Hematopoietic multipotent progenitor cell treated with erythropoietin and hydrocortisone succinate and interleukin-3 and kit ligand, for 8 days (in vitro differentiated cells): ENCODE measurements at regions not wholly inside any gene's neighbourhood (a gene's known extent, or its start where the extent isn't known, plus 50 kb on each side); places are given as distances from the start of the nearest gene placed in this dataset.
"Not testable (repeated sequence)": the region's sequence is repeated elsewhere in the genome, so short reads cannot be mapped to it uniquely, and the experiment has no call there.

Experiments
- DNase-seq: peaks from one replicate; pipeline ENCODE4 v3.0.0-alpha.2; 2015

DNA sequence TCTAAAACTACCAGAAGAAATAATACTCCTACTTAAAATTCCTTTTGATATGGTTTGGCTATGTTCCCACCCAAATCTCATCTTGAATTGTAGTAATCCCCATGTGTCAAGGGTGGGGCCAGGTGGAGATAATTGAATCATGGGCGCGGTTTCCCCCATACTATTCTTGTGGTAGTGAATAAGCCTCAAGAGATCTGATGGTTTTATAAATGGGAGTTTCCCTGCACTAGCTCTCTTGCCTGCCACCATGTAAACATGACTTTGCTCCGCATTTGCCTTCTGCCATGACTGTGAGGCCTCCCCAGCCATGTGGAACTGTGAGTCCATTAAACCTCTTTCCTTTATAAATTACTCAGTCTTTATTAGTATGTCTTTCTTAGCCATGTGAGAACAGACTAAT lies 390.5 kb downstream of the CHSY3 start:
- not testable (repeated sequence) for DNase-seq

- no peak for DNase-seq
These were observed 386.0 kb downstream of the CHSY3 start for GRCh38 chr5:130290219-130290618.

DNA sequence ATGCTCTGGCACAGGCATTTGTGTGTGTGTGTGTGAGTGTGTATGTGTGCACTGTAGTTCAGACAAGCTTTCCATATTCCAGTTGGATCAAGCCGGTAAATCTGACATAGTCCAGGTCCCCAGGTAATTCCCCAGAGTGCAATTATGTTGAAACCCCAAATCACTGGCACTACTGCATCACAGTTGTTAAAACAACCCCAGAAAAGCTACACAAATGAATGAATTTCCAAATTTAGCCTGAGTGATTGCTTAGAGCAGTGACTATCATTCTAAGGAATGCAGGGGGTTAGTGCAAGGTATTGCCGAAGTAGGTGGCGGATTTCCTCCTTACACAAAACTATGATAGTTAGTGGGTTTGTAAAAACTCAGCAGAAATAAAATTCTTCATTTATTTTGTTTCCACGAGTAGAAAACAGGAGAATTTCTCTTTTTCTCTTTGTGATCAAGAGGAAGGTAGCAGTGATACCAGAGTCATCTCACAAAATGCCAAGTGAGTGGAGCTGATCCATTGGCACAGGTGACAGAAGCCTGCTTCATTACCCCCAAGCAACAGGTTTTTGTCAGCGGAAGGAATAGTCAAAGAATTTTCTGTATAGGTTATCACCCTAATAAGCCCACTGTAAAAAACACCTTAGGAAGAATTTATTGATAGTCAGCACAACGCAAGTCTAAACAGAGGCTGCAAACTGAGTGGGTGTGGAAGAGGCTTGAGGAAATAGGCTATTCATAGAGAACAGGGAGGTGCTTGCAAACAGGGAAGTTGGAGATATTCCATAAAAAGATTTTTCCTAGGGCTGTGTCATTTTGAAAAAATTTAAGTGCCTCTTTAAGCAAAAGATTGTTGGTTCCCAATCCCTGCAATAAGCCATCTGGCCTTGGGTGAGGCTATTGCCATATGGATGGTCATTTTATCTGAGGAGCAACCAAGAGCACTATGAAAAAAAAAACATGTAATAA lies 385.1 kb downstream of the CHSY3 start:
- DNase-seq, result no peak

DNA sequence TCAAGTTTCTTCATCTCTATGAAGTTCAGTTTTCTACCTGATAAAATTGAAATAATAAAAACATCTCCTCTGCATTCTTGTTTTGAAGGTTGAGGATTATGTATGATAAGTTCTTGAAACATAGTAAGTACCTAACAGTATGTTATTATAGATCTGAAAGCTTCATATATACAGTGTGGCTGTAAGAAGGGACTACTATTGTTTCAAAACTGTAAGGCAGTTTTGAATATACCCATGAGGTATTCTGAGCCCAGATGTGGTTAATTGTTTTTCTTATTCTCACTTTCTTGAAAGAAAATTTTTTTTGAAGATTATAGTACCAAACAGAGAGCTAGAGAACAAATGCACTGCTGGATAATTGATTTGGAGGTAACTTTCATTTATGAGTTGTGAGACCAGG lies 383.2 kb downstream of the CHSY3 start:
- no peak for DNase-seq

- no peak for DNase-seq
These were observed 382.7 kb downstream of the CHSY3 start for GRCh38 chr5:130286971-130287370.

DNA sequence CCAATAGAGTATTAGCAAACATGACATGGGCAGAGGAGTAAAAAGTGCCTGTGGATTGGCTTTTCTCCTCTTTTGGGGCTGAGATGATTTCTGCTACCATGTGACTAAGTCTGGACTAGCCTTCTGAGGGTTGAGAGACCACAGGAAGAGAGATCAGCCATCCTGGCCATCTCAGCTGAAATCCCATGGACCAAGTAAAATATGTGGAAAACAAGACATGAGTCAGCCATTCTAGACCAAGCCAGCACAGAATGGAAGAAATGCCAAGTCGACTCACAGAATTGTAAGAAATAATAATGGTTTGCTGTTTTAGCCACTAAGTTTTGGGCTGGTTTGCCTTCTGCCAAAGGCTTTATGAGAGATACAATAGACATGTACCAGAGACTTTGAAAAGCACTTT lies 377.8 kb downstream of the CHSY3 start:
- no peak for DNase-seq

- no peak for DNase-seq
These were observed 376.4 kb downstream of the CHSY3 start for GRCh38 chr5:130280528-130281217.

- no peak for DNase-seq
These were observed 375.1 kb downstream of the CHSY3 start for GRCh38 chr5:130279386-130279785.

GRCh38 chr5:130278136-130278535 lies 373.9 kb downstream of the CHSY3 start:
- DNase-seq, result no peak

- no peak for DNase-seq
These were observed 373.3 kb downstream of the CHSY3 start for GRCh38 chr5:130277522-130277921.

GRCh38 chr5:130277002-130277401 lies 372.7 kb downstream of the CHSY3 start:
- no peak for DNase-seq

DNA sequence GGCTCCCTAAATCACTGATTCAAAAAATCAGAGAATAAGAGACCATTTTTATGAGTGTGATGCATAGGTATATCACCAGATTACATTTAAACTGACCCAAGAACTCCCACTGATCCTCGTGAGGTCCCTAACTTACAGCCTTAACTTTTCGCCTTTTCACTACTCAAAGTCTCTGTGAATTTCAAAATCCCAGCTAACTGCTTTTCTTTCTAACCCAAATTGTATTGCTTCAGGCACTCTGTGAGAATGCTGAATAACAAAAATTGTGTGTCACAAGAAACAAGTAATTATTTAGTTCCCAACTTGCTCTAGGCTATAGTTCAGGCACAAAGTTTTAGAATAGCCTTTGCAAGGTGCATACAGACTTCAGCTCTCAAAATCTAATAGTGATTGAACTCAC lies 368.6 kb downstream of the CHSY3 start:
- no peak for DNase-seq

- no peak for DNase-seq
These were observed 366.5 kb downstream of the CHSY3 start for GRCh38 chr5:130270786-130271185.

DNA sequence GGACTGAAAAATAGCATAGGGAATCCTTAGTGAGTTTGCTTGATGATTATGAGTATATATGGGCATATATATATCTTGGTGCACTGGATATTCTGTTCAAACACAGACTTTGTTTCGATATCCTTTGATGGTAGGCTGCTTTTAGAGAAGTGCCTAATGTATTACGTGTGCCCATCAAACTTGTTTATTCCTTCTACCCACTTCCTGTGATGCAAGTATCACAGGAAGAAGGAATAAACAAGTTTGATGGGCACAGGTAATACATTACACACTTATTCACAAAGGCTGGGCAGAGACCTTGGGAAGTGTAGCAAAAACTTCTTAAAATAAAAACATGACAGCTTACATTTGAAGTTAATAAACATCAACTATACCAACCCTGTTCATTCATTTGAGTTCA lies 364.2 kb downstream of the CHSY3 start:
- DNase-seq, result no peak

GRCh38 chr5:130267926-130268325 lies 363.7 kb downstream of the CHSY3 start:
- no peak for DNase-seq

GRCh38 chr5:130260481-130260880 lies 356.2 kb downstream of the CHSY3 start:
- DNase-seq, result no peak

- DNase-seq, result no peak
These were observed 347.7 kb downstream of the CHSY3 start for GRCh38 chr5:130251931-130252330.

DNA sequence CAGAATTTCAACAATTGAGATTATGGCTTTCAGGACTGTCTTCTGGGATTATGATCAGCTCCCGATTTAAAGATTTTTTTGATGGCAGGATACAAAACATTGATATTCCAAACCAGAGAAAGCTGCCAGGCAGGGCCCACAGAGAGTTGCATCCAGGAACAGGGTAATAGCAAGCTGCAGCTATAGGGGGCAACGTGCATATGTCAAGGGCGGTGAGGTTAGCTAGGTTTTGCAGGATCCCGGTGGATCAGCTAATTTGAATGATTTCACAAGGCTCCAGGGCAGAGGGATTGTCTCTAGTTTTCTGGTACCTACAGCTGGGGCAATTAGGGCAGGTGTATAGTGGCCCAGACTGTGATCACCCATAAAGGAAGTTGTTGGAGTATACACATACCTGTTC lies 339.4 kb downstream of the CHSY3 start:
- DNase-seq, result no peak

DNA sequence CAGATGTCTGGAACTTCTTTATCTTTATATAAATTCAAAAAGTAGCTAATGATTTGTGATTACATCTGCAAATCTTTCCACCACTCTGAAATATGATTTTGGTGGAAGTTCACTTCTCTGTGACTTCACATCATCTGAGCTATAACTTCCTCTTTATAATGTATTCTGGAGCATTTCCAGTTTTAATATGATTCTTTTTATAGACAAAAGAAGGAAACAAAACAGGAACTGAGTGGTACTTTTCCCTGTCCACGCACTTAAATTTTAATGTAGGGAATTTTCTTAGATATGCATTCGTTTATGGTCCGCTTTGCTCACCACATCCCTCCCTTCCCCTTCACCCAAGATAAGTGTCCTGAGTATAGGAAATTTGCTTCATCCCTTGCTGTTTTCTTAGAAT lies 333.5 kb downstream of the CHSY3 start:
- DNase-seq, result no peak
